Suprapubic skin (tissue), 4 donors: ENCODE measurements at regions not wholly inside any gene's neighbourhood (a gene's known extent, or its start where the extent isn't known, plus 50 kb on each side); places are given as distances from the start of the nearest gene placed in this dataset.

ENCODE experiments used
- CTCF ChIP-seq, 2 donors: fragments of 200-600 bp in 1 of 2; fragments of 450-650 bp in 1 of 2; sonication (generic) in 1 of 2; IDR thresholded peaks; one replicate each; pipeline ENCODE4 v1.5.1; 2016 to 2019; ENCODE audit warnings: antibody characterized with exemption in 2 of 2, mild to moderate bottlenecking in 1 of 2, moderate library complexity in 1 of 2
- EP300 ChIP-seq: sonication (generic); formaldehyde crosslinking; IDR thresholded peaks from one replicate; pipeline ENCODE4 v1.6.1; 2017; ENCODE audit warnings: antibody characterized with exemption
- POLR2AphosphoS5 ChIP-seq, 3 donors: sonication (generic); formaldehyde crosslinking; IDR thresholded peaks; one replicate each; pipeline ENCODE4 v1.6.1; 2017; ENCODE audit warnings: antibody characterized with exemption in 3 of 3

- TF ChIP-seq CTCF (IDR thresholded peaks at IDR 0.05) (no peak), POLR2AphosphoS5 (IDR thresholded peaks at IDR 0.05) (no peak), EP300 (no peak)
These were observed 61.4 kb upstream of the MRPS30 start for GRCh38 chr5:44747396-44747795.
